Neural progenitor cell (in vitro differentiated cells): ENCODE measurements at regions not wholly inside any gene's neighbourhood (a gene's known extent, or its start where the extent isn't known, plus 50 kb on each side); places are given as distances from the start of the nearest gene placed in this dataset.

Experiments
- DNase-seq: peaks from one replicate; pipeline ENCODE4 v3.0.0-alpha.2; 2016; ENCODE audit warnings: low spot score
- H2AFZ ChIP-seq: fragments of 200-600 bp; sonication (generic); replicated peaks from 2 replicates; pipeline ENCODE4 v1.6.1; 2016; ENCODE audit warnings: antibody characterized with exemption
- H3F3A ChIP-seq: fragments of 200-600 bp; sonication (generic); 2 replicates; pipeline ENCODE4 v1.6.1; 2016; ENCODE audit warnings: antibody characterized with exemption, low read depth
- H3K27ac ChIP-seq: fragments of 200-600 bp; sonication (generic); 2 replicates; pipeline ENCODE4 v1.5.1; 2016; ENCODE audit warnings: mild to moderate bottlenecking
- H3K27me3 ChIP-seq: fragments of 200-600 bp; sonication (generic); 2 replicates; pipeline ENCODE4 v1.6.1; 2016; ENCODE audit warnings: mild to moderate bottlenecking, moderate library complexity
- H3K36me3 ChIP-seq: fragments of 200-600 bp; sonication (generic); 2 replicates; pipeline ENCODE4 v1.5.1; 2016
- H3K4me1 ChIP-seq: fragments of 200-600 bp; sonication (generic); 2 replicates; pipeline ENCODE4 v1.6.1; 2016; ENCODE audit warnings: mixed run types
- H3K4me2 ChIP-seq: fragments of 200-600 bp; sonication (generic); 2 replicates; pipeline ENCODE4 v1.6.1; 2016
- H3K4me3 ChIP-seq: fragments of 200-600 bp; sonication (generic); 2 replicates; pipeline ENCODE4 v1.5.1; 2016
- H3K79me2 ChIP-seq: fragments of 200-600 bp; sonication (generic); 2 replicates; pipeline ENCODE4 v1.6.1; 2016; ENCODE audit warnings: low read depth
- H3K9ac ChIP-seq: fragments of 200-600 bp; sonication (generic); 2 replicates; pipeline ENCODE4 v1.6.1; 2016
- H3K9me3 ChIP-seq: fragments of 200-600 bp; sonication (generic); 2 replicates; pipeline ENCODE4 v1.5.1; 2016; ENCODE audit warnings: low read depth
- H4K20me1 ChIP-seq: fragments of 200-600 bp; sonication (generic); 2 replicates; pipeline ENCODE4 v1.6.1; 2016; ENCODE audit warnings: low read depth
- H3K27ac Mint-ChIP-seq: 3 replicates; pipeline ENCODE4 v1.8.0; 2021; ENCODE audit warnings: mixed read lengths
- H3K27me3 Mint-ChIP-seq: 2 replicates; pipeline ENCODE4 v1.8.0; 2022; ENCODE audit warnings: low read depth, mild to moderate bottlenecking, inconsistent platforms, moderate library complexity, mixed read lengths; ENCODE audit not compliant: insufficient read depth
- H3K36me3 Mint-ChIP-seq: 3 replicates; pipeline ENCODE4 v1.8.0; 2021; ENCODE audit warnings: mixed read lengths
- H3K4me1 Mint-ChIP-seq: 3 replicates; pipeline ENCODE4 v1.8.0; 2021; ENCODE audit warnings: mixed read lengths
- H3K4me3 Mint-ChIP-seq: 3 replicates; pipeline ENCODE4 v1.8.0; 2021; ENCODE audit warnings: mild to moderate bottlenecking, moderate library complexity, mixed read lengths
- H3K9me3 Mint-ChIP-seq: 3 replicates; pipeline ENCODE4 v1.8.0; 2020; ENCODE audit warnings: mixed read lengths
- CTCF ChIP-seq: fragments of 200-600 bp; sonication (generic); IDR thresholded peaks from 2 replicates; pipeline ENCODE4 v1.5.1; 2017; ENCODE audit warnings: antibody characterized with exemption, mild to moderate bottlenecking
- EZH2 ChIP-seq: fragments of 200-600 bp; sonication (generic); IDR thresholded peaks from 2 replicates; pipeline ENCODE4 v1.6.1; 2017; ENCODE audit warnings: antibody characterized with exemption, mild to moderate bottlenecking, moderate library complexity
- EZH2phosphoT487 ChIP-seq: fragments of 200-600 bp; sonication (generic); IDR thresholded peaks from 2 replicates; pipeline ENCODE4 v1.6.1; 2017; ENCODE audit warnings: antibody characterized with exemption

DNA sequence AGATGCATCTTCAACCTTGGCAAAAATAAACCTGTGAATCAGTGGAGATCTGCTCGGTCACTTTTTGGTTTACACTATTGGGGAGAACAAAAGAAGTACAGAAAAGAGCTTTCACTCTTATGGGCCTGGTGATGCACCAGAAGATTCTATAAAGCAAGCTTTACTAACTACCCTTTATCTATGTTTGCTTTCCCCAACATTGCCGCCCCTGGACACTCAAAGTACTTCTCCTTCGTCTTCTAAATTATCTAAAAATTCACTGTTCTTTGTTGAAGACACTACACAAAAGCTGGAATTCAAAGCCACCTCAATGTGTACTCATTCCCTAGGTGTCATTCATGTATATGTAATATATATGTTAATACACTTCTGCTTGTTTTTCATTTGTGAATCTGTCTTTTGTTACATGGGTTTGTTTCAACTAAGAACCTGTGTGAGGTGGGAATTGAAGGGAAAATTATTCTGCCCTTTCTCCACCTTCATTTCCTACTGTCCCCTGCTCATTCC is 97.9 kb upstream of the BTN3A2 start:
- Histone ChIP-seq H3K27ac (no peak overlapping the region), H3K4me3 (no peak overlapping the region), H3K36me3 (no peaks in the 10 kb centered on the region), H3K27me3 (no peaks in the 10 kb centered on the region), H2AFZ (no peak overlapping the region), H3F3A (peaks cover 40% of the 10 kb centered on the region), H4K20me1 (peaks cover 16% of the 10 kb centered on the region), H3K9me3 (no peaks in the 10 kb centered on the region), H3K4me1 (peaks cover 20% of the 10 kb centered on the region), H3K4me2 (no peak overlapping the region), H3K9ac (no peak overlapping the region), H3K79me2 (peaks cover 36% of the 10 kb centered on the region)
- Mint-ChIP-seq H3K27ac (no peak overlapping the region), H3K4me3 (peak overlapping the region; percentile 16), H3K36me3 (no peaks in the 10 kb centered on the region), H3K4me1 (peaks cover 27% of the 10 kb centered on the region), H3K9me3 (no peaks in the 10 kb centered on the region), H3K27me3 (peaks cover 10% of the 10 kb centered on the region)
- no peak for TF ChIP-seq CTCF
- TF ChIP-seq EZH2phosphoT487: no peak
- TF ChIP-seq EZH2: no peak
- no peak for DNase-seq

- Histone ChIP-seq H3K4me2 (peak overlapping the region; percentile 82), H3K4me1 (peaks cover 20% of the 10 kb centered on the region), H3K4me3 (peak overlapping the region; percentile 70), H3F3A (peaks cover 49% of the 10 kb centered on the region), H2AFZ (no peak overlapping the region), H3K79me2 (peaks cover 44% of the 10 kb centered on the region), H4K20me1 (peaks cover 16% of the 10 kb centered on the region), H3K27me3 (no peaks in the 10 kb centered on the region), H3K36me3 (no peaks in the 10 kb centered on the region), H3K27ac (peak overlapping the region; percentile 75), H3K9ac (no peak overlapping the region), H3K9me3 (no peaks in the 10 kb centered on the region)
- Mint-ChIP-seq H3K4me3 (no peak overlapping the region), H3K36me3 (no peaks in the 10 kb centered on the region), H3K27ac (peak overlapping the region; percentile 63), H3K27me3 (peaks cover 12% of the 10 kb centered on the region), H3K4me1 (peaks cover 27% of the 10 kb centered on the region), H3K9me3 (no peaks in the 10 kb centered on the region)
- no peak for TF ChIP-seq CTCF
- peak; percentile 87 for DNase-seq
Observed at GRCh38 chr6:26268659-26269402, 96.2 kb upstream of the BTN3A2 start.

DNA sequence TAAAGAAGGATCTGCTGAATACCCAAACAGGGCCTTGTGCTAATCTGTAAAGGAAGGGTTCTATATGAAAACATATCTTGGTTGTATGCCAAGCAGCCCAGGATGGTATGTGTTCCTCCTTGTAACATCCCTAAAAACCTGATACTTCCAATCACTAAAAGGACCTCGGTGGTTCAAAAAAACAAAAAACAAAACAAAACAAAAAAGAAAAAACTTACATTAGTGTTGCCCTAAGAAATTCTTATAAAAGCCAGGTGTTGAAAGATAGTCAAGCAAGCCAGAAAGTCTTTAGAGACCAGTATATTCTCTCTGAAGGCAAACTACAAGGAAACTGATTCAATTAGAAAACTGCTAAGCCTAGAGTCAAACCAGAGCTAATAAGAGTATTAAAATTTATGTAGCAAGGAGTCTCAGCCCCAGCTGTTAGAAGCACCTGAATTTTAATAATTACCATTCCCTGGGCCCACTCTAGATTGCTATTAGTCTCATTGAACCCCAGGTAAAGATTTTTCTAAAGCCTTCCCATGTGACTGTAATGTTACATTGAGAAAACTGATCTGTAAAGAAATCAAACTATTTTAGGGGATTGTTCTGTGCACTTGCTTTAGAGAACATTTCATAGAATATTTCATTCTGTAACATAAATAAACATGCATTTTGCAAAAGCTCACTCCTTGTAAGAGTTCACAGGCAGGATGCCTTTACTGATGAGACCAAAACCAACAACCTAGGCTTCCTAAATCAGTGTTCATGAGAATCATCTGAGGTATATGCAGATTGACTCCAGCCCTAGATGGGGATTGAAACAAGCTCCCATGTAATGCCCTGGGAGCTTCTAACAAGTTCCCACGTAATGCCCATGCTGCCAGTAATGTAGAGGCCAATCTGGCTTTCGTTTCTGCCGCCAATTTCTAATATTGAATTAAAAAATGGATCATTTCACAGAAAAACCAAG is 95.2 kb upstream of the BTN3A2 start:
- no peak for DNase-seq
- no peaks in the 10 kb centered on the region for H3K36me3 Mint-ChIP-seq
- H3K9ac ChIP-seq: peak overlapping the region; percentile 74
- peaks cover 53% of the 10 kb centered on the region for H3F3A ChIP-seq
- TF ChIP-seq CTCF: no peak
- TF ChIP-seq EZH2phosphoT487: no peak
- TF ChIP-seq EZH2: no peak
- H4K20me1 ChIP-seq: peaks cover 16% of the 10 kb centered on the region
- peaks cover 20% of the 10 kb centered on the region for H3K4me1 ChIP-seq
- peak overlapping the region; percentile 82 for H3K4me2 ChIP-seq
- peaks cover 23% of the 10 kb centered on the region for H3K4me1 Mint-ChIP-seq
- no peaks in the 10 kb centered on the region for H3K27me3 ChIP-seq
- H3K9me3 Mint-ChIP-seq: no peaks in the 10 kb centered on the region
- H3K27me3 Mint-ChIP-seq: peaks cover 9% of the 10 kb centered on the region
- no peaks in the 10 kb centered on the region for H3K9me3 ChIP-seq
- no peak overlapping the region for H3K4me3 Mint-ChIP-seq
- H3K27ac Mint-ChIP-seq: peak overlapping the region; percentile 98
- H2AFZ ChIP-seq: no peak overlapping the region
- peak overlapping the region; percentile 75 for H3K27ac ChIP-seq
- peaks cover 44% of the 10 kb centered on the region for H3K79me2 ChIP-seq
- peak overlapping the region; percentile 70 for H3K4me3 ChIP-seq
- no peaks in the 10 kb centered on the region for H3K36me3 ChIP-seq
